ENCODE measurements at regions not wholly inside any gene's neighbourhood (a gene's known extent, or its start where the extent isn't known, plus 50 kb on each side); places are given as distances from the start of the nearest gene placed in this dataset.

- DNase-seq (ENCODE audit: low read depth, low spot score), result no peak
- no peak overlapping the region for H3K27ac ChIP-seq
Measured at GRCh38 chr1:213371847-213372619, 321.0 kb downstream of the RPS6KC1 start.

- H3K27ac ChIP-seq, result no peak overlapping the region
Measured at GRCh38 chr1:213374369-213374768, 323.3 kb downstream of the RPS6KC1 start.

GRCh38 chr1:213375002-213375401 lies 324.0 kb downstream of the RPS6KC1 start:
- no peak for DNase-seq (ENCODE audit: low read depth, low spot score)
- H3K27ac ChIP-seq, result no peak overlapping the region

More at GRCh38 chr1:213374369-213374768, 323.3 kb downstream of the RPS6KC1 start:
- no peak for DNase-seq (ENCODE audit: low read depth, low spot score)

DNA sequence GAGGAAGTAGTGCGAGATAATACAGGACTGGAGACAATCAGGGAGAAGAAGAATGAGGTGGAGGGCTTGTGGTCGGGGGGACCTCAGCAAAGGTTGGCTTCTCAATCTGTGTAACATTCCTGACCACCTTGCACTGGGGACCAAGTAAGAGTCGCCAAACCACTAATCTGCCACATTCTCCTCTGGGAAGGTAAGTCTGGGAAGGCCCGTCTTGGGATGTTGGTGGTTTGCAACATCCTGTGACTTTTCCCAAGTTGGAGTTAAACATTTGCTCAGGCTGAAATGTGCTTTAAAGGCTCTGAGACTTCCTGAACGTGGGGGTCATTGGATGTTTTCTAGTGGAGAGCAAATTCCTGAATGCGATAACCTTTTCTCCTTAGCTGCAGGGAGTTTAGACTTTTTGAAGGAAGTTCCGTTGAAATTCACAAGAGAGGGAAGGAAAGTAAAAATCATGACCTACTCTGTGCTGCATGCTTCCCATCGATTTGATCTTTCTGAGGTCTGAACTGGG lies 325.9 kb downstream of the RPS6KC1 start:
- no peak for DNase-seq (ENCODE audit: low read depth, low spot score)
- H3K27ac ChIP-seq, result no peak overlapping the region

GRCh38 chr1:213380865-213381264 lies 329.8 kb downstream of the RPS6KC1 start:
- H3K27ac ChIP-seq, result no peak overlapping the region

DNA sequence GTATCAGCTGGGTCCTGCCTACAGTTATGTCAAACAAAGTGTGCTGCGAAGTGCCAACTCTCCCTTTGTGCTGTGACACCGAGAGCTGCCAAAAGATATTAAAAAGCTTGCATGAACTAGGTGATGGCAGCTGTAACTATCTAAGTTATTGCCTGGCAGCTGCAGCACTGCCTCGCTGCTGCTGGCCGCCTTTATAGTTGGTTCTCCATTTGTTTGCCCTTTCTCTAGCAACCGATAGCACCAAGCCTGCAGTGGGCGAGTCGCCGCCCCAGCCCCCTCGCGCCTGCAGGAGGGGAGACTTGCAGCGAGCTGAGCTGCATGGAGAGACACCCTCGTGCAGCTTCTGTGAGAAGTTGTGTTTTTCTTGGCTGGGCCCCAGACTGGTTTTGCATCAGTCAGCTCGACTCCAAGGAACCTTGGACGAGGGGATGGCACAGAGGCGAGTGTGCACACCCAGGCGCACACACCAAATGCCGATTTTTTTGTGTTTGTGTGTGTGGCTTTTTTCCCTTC lies 330.6 kb downstream of the RPS6KC1 start:
- no peak overlapping the region for H3K27ac ChIP-seq
- no peak for DNase-seq (ENCODE audit: low read depth, low spot score)

More at GRCh38 chr1:213380865-213381264, 329.8 kb downstream of the RPS6KC1 start:
- DNase-seq (ENCODE audit: low read depth, low spot score), result no peak

GRCh38 chr1:213383465-213383864 lies 332.4 kb downstream of the RPS6KC1 start:
- no peak for DNase-seq (ENCODE audit: low read depth, low spot score)
- H3K27ac ChIP-seq, result no peak overlapping the region

GRCh38 chr1:213385201-213385600 lies 334.2 kb downstream of the RPS6KC1 start:
- no peak overlapping the region for H3K27ac ChIP-seq
- no peak for DNase-seq (ENCODE audit: low read depth, low spot score)

DNA sequence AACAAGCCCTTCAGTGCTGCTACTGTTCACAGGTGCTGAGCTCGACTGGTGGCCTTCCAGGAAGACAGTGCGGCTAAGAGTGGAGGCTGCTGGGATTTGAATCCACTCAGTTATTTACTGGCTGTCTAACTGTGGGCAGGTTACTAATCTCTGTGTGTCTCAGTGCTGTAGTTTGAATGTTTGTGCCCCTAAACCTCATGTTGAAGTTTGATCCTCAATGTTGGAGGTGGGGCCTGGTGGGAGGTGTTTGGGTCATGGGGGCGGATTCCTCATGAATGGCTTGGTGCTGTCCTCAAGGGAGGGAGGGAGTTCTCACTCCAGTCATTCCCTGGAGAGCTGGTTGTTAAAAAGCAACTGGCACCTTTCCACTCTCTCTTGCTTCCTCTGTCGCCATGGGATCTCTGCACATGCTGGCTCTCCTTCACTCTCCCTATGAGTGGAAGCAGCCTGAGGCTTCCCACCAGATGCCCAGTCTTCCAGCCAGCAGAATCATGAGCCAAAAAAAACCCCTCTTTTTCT lies 334.8 kb downstream of the RPS6KC1 start:
- DNase-seq (ENCODE audit: low read depth, low spot score), result no peak
- H3K27ac ChIP-seq, result no peak overlapping the region

GRCh38 chr1:213387380-213388015 lies 336.5 kb downstream of the RPS6KC1 start:
- DNase-seq (ENCODE audit: low read depth, low spot score), result no peak
- no peak overlapping the region for H3K27ac ChIP-seq

- H3K27ac ChIP-seq, result no peak overlapping the region
Measured at GRCh38 chr1:213388199-213388598, 337.2 kb downstream of the RPS6KC1 start.

DNA sequence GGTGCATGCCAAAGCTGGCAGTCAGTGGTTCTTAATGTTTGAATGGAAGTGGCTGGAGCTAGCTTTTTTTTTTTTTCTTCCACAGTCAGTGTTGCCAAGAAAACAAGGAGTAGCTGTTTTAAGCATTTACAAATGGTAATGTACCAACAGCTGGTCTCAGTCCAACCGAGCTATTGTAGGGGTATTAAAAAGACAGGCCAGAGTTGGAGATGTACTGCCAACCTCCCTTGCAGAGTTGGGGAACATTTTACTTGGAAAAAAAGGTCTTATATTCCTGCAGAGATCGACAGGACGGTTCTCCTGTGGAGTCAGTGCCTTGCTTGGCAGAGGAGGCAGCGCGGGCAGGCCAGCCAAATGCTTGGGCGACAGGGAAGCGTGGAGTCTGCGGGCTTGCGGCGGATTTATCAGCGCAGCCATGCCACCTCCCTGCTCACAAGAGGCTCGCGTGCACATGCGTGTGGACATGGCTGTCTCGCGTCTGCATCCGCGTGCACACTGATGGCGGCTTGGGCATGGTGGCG lies 338.1 kb downstream of the RPS6KC1 start:
- no peak for DNase-seq (ENCODE audit: low read depth, low spot score)
- H3K27ac ChIP-seq, result no peak overlapping the region

More at GRCh38 chr1:213388199-213388598, 337.2 kb downstream of the RPS6KC1 start:
- no peak for DNase-seq (ENCODE audit: low read depth, low spot score)

- H3K27ac ChIP-seq, result no peak overlapping the region
- no peak for DNase-seq (ENCODE audit: low read depth, low spot score)
Measured at GRCh38 chr1:213391445-213391844, 340.4 kb downstream of the RPS6KC1 start.

DNA sequence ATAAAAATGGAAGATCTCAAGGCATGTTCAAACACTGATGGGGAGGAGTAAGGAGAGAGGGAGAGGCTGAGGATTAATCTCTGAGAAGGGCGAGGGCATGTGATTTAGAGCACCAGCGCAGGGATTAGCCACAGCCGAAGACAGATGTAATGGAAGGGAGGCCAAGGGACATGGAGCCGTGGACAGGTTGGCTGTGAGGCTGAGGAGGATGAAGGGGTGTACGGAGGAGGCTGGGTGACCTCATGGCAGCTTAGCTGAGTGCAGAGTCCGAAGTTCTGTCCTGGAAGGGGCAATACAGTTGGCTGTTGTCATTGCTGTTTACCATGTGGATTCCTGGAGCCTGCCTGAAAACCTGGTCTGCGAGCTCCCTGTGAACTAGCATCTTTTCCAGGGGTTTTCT lies 342.8 kb downstream of the RPS6KC1 start:
- no peak overlapping the region for H3K27ac ChIP-seq
- no peak for DNase-seq (ENCODE audit: low read depth, low spot score)

DNA sequence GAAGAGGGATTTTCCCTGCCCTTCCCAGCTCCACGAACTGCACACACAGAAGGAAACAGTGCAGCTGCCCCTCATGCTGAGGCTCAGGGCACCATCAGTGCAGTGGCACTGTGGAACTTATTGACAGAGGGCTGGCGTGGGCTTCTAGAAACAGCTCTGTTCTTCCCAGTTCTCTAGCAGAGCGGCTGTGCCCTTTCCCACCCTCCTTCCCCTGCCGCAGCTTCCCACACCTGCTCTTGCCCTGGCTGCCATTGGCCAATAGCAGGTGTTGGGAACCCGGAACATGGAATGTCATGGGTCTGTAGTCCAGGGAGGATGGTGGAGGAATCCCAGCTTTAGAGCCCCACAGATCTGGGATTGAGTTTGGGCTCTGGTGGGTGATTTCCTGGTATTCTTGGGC lies 343.8 kb downstream of the RPS6KC1 start:
- H3K27ac ChIP-seq, result no peak overlapping the region
- DNase-seq (ENCODE audit: low read depth, low spot score), result no peak

GRCh38 chr1:213397638-213398037 lies 346.6 kb downstream of the RPS6KC1 start:
- no peak overlapping the region for H3K27ac ChIP-seq
- DNase-seq (ENCODE audit: low read depth, low spot score), result no peak

DNA sequence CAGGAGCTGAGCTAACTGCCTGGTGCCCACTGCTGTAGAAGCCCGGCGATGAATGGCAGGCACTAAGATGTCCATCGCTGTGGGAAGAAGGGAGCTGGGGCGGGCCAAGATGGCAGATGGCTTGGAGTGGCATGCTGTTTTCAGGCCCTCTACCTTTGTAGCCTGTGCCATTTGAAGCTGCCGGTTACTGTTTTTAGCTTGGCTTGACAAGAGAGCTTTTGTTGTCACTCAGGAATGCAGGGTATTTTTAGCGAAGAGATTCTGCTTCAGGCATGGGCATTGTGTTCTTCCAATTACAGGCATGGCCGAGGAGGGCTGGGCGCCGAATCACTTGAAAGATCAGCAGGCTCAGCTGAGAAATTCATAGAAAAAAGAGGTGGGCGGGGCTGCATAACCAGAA lies 348.7 kb downstream of the RPS6KC1 start:
- no peak for DNase-seq (ENCODE audit: low read depth, low spot score)
- no peak overlapping the region for H3K27ac ChIP-seq

GRCh38 chr1:213409208-213409631 lies 358.2 kb downstream of the RPS6KC1 start:
- no peak for DNase-seq (ENCODE audit: low read depth, low spot score)
- no peak overlapping the region for H3K27ac ChIP-seq

DNA sequence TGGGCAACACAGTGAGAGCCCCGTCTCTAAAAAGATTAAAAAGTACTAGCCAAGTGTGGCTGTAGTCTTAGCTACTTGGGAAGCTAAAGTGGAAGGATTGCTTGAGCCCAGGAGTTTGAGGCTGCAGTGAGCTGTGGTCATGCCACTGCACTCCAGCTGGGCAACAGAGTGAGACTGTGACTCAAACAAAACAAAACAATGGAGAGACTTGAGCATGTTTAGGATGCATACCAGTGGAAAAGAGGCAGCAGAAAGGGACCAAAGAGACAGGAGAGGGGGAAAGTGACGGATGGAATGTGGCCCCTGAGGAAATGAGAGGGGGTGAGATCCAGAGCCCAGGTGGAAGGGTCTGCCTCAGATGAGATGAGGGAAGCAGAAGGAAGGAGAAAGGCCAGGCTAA lies 358.9 kb downstream of the RPS6KC1 start:
- DNase-seq (ENCODE audit: low read depth, low spot score), result no peak
- H3K27ac ChIP-seq, result no peak overlapping the region

GRCh38 chr1:213414346-213414745 lies 363.3 kb downstream of the RPS6KC1 start:
- no peak overlapping the region for H3K27ac ChIP-seq
- no peak for DNase-seq (ENCODE audit: low read depth, low spot score)

- no peak for DNase-seq (ENCODE audit: low read depth, low spot score)
- no peak overlapping the region for H3K27ac ChIP-seq
Measured at GRCh38 chr1:213414911-213415310, 363.9 kb downstream of the RPS6KC1 start.
